NCI-H128 (cell line): ENCODE measurements at regions not wholly inside any gene's neighbourhood (a gene's known extent, or its start where the extent isn't known, plus 50 kb on each side); places are given as distances from the start of the nearest gene placed in this dataset.
"Not testable (repeated sequence)": the region's sequence is repeated elsewhere in the genome, so short reads cannot be mapped to it uniquely, and the experiment has no call there.

ENCODE experiments used
- DNase-seq: peaks from one replicate; lab custom pipeline; 2025; ENCODE audit not compliant: unreplicated experiment; lab: John Stamatoyannopoulos, UW

DNA sequence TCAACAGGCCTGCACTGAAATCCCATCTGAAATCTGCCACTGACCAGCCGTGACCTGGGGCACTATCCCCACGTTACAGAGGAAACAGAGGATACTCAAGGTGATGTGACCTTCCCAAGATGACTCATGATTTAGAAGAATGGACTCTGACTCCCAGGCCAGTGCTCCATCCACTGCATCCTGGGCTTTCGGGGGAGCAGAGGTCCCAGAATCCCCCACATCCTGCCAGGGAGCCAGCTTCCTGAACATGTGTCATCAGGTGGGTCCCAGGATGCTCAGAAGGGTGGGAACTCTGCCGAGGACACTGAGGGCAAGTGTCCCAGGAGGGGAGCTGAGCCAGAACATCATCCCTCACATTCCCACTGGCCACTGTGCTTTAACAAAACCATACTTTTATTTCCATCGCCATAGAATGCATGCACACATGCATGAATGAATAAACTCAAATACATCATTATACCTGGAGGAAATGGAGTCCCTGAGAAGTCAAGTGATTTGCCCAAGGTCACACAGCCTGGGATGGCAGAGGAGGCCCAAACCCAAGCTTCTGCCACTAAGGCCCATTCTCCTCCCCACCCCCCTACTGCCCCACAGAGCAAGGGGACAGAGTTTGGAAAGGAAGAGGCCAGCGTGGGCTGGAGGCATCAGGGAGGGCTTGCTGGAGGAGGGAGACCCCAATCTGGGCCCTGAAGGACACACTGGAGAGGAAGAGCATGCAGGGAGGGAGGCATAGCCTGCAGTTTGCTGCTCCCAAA lies 189.4 kb downstream of the MATN1 start:
- no peak for DNase-seq

DNA sequence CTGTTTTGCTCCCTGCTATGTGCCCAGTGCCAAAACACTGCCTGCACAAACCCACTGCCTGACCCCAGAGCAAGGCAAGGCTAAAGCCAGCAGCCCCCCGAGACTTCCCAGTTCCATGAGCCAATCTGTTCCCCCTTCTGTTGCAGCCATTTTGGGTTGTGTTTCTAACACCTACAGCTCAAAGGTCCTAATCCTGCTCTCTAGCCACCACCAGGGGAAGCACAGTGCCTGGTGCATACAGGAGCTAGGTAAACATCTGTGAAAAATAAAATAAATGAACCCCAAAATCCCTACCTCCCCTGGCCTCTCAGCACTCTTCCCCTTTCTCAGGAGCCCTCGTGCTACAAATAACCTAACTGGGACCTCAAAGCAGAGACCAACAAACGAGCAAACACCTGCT lies 190.2 kb downstream of the MATN1 start:
- no peak for DNase-seq

DNA sequence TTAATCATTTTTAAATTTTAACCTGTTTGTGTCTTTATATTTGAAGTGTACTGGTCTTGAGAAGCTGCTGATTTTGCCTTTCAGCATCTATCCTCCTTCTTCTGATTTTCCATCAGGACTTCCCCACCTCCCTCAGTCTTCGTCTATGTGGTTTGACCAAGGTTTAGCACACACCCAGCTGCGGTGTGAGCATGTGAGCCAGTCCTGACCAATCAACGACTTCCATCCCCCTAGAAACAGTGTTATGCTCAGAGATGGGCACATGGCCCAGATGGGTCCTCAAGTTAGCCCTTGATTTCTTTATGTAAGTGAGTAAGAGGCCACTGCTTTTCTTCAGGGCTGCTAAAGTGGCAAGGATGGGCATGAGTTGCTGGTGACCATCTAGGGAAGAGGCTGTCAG lies 190.8 kb downstream of the MATN1 start:
- no peak for DNase-seq

DNA sequence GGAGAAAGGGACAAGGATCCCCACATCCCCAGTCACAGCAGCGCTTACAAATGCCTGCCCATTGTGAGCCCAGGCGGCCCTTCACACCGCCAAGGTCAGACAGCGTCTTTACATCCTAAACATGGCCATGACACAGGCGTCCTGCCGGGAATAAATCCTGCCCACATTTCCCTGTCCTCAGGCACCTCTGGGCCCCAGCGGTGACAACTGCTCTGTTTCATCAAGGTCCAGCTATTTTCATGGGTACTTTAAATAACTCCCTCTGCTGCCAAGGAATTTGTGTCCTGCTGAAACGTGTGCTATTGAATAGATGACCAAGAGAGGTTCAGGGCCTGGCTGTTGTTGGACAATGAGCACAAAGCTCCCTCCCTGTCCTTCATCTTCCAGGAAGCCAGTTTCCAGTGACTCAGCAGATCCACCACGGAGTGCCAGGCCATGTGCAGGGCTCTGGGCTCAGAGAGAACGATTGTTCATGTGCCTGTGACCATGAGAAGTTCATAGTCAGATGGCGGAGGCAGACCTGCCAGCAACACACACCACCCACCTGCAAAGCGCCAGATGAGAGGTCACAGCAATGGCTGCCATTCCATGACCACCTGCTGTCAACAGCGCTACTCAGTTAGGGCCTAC lies 195.8 kb downstream of the MATN1 start:
- no peak for DNase-seq

DNA sequence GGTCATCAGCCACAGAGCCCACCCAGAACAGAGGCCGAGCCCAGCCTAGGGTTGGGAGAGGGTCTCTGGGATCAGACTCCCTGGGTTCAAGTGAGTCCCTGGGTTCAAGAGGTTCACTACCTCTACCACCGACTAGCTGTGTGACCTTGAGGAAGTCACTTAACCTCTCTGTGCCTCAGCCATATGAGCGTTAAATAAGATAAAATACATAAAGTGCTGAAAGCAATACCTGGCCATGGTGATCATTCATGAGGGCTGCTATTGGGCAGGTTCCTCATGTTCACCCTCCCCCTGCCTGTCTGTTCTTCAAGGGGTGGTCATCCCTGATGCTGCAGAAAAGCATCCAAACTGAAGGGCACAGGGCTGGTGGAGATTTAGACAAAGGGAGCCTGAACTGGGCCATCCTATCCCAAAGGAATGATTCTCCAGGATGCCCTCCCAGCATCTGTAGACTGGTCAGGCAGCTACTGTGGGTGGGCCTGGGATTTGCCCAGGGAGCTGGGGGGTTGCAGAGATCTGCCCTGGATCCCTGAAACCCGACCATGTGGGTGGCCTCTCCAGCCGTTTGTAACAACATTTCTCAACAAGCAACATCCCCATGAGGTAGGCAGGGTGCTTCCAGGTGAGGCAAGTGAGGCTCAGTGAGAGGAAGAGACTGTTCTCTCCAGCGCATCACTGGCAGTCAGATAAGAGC lies 196.6 kb downstream of the MATN1 start:
- DNase-seq: no peak

DNA sequence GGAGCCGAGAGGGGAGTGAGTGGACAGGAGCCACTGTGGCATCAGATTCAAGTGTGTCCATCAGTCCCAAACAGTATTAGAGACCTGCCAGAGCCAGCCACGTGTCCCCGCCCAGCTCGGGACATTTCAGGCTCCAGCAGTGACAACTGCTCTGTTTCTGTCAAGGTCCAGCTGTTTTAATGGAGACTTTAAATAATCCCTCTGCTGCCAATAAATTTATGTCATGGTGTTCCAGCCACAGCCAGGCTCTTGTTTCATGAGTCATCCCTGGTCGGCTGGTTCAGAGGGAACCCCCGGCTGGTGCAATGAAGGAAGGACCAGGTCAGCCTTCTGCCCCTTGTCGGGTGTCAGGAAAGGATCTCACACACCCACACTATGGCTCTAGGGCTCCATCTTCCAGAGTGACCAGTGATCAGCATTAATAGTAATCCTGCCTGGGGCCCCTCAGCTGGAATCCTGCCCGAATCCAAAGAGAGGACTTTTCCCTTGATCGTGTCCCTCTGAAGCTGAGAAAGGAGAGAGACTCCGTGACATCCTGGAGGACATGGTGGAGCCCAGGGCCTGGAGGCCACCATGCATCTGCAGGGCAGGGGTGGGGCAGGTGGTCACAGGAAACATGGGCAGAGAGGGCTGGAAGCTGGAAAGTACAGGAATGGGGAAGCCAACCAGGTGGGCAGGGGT lies 197.3 kb downstream of the MATN1 start:
- DNase-seq: no peak

DNA sequence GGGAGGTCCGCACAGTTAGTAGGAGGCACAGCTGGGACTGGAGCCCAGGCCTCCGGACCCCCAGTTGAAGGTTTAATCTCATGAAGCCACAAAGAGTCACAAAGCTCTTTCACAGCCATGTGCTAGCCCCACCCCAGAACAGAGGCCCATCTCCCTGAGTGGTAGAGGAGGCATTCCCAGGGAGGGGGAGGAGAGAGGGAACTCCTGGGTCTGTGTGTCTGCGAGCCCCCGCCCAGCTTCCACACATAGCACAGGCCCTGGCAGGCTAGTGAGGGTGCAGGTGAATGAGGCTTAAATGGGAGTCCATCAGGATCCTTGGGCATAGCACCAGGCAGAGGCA lies 197.8 kb downstream of the MATN1 start:
- DNase-seq: no peak

DNA sequence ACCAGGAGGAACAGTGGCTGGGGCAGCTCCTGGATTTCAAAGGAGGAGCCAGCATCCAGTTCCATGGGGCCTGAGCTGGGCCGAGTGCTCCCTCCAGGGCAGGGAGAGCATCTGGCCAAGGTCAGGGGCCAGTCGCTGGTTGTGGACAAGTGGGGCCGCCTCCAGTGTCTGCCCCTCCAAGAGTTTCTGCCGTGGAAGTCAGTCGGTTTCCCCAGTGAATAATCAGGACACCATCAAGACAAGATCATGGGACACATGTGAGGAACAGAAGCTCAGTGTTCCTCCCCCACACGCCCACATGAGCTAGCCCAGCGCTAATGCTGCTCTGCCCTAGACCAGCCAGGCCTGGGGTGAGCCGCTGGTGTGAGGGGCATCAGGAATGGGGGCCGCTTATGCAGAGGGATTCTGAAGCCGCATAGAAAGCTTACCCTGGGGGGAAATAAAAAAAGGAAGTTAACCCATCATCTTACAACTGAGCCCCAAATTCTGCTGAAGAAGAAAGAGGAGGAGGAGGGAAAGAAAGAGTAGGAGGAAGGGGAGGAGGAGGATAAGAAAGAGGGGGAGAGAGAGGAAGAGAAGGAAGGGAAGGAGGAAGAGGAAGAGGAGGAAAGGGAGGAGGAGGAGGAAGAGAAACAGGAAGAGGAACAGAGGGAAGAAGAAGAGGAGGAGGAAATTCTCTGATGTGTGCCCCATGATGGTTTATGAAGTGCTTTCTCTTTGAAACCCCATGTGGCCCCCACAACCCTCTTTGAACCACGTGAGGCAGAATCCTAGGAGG lies 198.4 kb downstream of the MATN1 start:
- DNase-seq: no peak

DNA sequence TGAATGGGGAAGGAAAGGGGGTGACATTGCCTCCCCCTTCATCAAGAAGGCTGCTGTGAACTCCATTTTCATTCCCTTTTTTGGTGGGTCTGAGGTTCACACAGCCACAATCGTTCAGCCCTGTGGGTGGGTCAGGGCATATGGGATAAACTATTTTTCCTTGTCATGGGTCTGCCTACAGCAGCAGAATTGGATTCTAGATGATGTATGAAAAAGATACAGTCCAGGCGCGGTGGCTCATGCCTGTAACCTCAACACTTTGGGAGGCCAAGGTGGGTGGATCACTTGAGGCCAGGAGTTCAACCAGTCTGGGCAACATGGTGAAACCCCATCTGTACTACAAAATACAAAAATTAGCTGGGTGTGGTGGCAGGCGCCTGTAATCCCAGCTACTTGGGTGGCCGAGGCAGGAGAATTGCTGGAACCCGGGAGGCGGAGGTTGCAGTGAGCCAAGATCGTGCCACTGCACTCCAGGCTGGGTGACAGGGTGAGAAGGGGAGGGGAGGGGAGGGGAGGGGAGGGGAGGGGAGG lies 199.3 kb downstream of the MATN1 start:
- DNase-seq: not testable (repeated sequence)

DNA sequence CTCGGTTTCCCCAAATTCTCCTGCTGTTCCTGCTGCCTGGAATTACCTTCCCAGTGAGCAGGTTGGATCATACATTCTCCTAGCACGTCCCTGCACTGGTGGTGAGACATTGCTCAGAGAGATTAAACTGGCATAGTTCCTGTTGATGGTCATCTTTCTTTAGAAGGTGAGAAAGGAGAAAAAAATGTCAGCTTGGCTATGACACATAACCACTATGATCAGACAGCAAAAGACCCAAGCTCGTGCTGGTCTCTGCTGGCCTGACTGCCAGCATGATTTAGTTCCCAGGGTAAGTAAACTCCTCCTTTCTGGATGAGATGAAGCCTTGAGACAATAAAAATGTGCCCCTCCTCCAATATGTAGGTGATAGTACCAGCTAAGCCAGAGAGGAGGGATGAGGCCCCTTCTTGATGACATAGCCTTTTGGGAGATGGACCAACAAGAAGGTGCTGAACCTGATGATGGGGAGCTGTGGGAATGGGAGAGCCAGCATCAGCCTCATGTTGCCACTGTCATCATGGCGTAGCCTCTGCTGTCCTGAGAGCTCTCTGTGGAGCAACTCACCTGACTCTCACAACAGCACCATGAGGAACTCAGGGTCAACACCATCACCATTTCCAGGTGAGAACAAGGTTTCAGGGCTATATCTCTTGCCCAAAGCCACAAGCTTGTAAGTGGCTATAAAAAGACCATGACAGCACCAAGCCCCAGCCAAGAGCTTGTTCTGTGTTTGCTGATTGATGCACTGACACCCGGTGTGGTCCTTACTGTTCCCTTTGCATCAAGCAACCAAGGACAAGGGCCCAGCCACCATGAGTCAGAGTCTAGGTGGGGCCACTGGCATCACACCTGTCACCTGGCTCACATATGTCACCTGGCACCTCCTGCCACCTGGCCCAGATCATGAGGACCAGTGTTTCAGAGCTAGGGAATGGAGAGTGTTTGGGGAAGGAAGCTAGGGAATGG lies 200.0 kb downstream of the MATN1 start:
- DNase-seq: no peak

DNA sequence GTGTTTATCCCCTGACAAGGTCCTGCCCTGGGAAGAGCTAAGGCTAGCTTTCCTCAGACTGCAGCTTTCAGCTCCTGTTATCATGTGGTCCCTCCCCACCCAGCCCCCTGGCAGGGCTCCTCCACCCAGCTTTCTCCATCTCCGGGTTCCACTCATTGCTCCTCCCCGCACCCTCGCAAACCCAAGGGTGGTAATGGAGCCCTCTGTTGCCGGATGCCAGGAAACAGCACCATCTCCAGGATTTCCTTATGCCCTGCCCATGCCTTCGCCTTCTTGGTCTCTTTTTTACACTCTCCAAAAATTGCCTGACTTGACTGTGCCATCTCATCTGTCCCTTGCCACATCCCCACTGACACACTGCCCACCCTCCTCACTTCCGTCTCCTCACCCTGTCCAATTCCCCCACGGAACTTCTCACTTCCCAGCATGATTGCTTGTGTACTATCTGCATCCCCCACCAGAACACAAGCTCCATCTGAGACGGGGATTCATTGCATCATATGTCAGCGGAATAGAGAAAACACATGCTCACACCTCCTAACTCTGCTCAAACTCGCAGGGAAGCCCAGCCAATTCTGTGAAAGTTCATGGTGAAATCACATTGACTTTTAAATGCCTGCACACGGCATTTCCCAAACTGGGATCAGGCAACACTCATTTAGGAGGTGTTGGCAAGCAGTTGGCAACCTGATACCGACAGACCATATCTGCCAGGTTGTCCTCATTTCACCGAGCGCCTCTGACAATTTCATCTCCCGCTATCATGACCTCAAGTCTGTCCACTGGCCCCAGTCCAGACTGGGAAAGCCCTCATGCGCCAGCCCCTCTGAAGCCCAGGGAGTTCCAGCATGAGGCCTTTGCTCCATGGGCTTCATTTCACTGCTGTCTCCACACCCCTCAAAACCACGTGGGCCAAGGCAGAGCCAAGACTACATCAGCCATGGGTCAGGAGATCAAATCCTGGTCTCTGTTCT lies 201.1 kb downstream of the MATN1 start:
- DNase-seq: no peak

DNA sequence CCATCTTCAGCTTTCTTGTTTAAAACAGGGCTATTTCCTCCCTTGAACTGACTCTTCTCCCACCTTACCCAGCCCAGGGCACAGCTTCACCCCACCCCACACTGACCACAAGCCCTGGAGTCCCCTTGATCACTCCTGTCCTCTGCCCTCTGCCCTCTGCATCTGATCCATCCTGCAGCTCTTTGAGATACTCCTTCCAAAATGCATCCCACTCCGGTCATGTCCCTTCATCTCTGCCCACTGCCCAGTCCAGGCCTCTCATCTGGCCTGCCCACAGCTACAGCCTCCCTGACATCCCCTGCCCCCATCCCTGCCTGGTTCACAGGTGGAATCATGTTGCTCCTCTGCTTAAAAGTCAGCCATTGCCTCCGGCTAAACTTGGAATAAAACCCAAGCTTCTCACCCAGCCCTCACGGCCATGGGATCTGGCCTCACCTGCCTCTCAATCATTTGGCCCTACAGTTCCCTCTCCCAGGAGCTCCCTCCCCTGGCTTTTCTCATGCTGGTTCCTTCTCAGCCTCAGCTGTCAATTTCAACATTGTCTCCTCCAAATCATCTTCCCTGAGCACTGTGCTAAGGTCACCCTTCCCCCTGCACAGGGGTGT lies 202.0 kb downstream of the MATN1 start:
- DNase-seq: no peak

DNA sequence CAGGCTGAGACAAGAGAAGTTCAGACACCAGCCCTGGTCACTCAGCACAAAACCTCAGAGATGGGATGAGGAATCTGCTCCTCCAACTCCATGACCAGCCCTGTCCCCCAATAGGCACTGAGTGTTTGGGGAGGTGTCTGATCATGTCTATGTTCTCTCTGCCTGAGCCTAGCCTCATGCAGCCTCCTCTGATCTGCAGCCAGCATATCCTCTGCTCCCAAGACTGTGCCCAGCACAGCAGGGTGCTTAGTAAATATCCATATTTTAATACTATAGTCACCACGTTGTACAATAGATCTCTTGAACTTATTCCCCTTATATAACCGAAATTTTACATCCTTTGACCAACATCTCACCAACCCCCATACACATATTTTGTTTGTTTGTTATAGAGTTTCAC lies 202.9 kb downstream of the MATN1 start:
- DNase-seq: no peak

DNA sequence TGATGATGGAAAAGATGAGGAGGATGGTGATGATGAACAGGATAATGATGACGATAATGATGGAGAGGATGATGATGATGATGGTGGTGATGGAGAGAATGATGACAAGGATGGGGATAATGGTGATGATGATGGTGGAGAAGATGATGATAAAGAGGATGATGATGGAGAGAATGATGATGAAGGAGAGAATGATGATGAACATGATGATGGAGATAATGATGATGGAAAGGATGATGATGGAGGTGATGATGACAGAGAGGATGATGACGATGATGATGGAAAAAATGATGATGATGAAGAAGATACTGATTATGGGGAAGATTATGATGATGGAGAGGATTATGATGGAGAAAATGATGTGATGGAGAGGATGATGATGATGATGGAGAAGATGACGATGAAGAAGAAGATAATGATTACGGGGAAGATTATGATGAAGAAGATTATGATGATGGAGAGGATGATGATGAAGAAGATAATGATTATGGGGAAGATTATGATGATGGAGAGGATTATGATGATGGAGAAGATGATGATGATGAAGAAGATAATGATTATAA lies 204.1 kb downstream of the MATN1 start:
- DNase-seq: no peak

DNA sequence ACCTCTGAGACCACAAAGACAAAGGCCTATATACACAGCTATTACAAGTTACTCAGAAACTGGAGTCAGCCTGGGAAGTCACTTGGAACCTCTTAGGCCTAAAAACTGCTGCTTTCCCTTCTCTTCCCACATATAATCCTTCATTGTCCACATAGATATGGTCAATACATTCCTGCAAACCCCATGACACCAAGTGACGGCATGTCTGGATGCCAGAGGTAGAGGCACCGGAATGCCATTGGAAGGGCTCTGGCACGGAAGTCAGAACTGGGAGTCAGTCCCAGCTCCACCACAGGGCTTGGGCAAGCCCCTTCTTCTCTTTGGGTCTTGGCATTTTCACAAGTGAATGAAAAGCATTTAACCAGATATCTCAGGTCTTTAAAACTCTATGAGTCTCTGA lies 204.7 kb downstream of the MATN1 start:
- no peak for DNase-seq

DNA sequence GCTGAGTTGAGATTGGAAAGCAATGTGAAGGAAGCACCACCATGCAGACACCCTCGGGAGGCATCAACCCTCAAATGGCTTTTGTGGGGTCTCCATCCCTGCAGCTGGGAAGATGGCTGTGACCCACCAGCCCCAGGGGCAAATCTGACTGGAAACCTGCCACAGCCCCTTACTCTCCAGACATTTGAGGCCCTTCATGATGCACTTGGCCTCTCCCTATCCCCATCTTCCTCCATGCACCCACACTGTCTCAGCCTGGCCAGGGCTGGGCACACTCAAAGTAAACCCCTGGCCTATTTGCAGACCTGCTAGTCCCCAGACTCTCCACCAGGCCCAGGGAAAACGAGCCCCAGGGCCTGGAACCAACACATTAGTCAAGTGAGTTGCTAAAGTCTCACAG lies 205.2 kb downstream of the MATN1 start:
- no peak for DNase-seq

DNA sequence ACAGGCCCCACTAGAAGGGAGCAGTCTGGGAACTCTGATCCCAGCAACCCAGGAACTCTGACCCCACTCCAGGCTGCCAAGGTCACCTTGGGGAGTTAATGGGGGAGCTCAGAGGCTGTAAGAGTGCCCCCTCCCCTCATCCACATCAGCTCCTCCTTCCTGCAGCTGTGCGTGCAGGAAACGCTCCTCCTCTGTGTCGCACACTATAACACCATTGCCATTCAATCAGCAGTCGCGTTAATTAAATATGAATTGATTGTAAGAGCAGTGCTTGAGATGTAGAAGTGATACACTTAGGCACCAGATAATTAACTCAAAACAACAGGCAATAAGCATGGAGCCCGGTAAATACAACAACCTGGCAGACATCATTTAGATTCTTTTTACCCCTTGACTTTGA lies 205.7 kb downstream of the MATN1 start:
- DNase-seq: not testable (repeated sequence)

DNA sequence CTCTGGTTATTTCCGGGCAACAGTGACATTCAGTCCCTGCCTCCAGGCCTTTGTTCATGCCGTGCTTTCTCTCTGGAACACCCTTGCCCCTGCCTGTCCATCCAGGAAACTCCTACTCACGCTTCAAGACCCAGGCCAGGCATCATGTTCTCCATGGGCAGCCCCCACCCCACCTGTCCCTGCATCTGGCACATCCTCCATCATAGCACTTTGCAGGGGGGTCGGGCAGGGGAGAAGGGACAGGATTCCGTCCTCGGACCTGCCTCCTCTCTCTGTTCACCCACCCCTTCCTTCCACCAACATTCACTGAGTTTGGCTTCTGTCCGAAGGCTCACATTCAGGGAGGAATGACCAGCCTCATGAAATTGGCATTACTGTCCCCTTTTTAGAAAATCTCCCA lies 206.1 kb downstream of the MATN1 start:
- not testable (repeated sequence) for DNase-seq
